HG03432 (cell line): ENCODE measurements at regions not wholly inside any gene's neighbourhood (a gene's known extent, or its start where the extent isn't known, plus 50 kb on each side); places are given as distances from the start of the nearest gene placed in this dataset.

Source experiments
- ATAC-seq: cut with Tn5 transposase; IDR thresholded peaks from one replicate; pipeline ENCODE4 v1.9.1; 2021; ENCODE audit warnings: mild to moderate bottlenecking, moderate library complexity; ENCODE audit not compliant: unreplicated experiment

DNA sequence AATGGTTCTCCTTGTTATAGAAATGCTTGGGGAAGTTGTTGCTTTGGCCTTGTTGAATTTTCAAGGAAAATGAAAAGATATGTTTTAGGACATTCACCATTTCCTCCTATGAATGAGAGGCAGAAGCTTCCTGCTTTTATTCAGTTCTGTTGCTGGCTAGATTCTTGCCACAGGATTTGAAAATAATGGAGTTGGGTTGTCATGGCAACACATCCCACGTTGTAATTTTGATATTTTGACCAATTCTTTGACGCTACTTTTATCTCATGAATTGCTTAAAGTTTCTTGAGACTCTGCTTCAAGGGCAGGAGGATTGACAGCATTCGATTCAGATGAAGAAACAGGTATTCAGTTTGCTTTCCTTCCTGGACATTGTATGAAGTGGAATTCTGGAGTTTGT, 331.5 kb downstream of the PRDM2 start:
- ATAC-seq: no peak

DNA sequence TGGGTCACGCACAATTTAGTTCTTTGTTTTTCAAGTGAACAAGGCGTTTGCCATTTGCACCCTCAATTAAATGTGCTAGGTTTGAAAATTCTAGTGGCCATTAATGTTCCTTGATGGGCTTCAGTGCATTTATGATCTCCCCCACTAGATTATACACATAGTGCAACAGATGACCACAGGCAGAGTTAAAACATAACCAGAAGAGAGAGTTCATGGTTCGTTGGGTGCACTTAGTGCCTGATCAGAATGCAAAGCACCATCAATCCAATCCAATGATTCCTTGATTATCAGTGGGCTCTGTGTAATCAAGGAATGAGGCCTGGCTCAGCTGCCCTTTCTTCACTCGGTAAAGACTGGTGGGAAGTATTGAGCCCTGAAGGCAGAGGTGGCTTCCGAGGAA, 334.5 kb downstream of the PRDM2 start:
- no peak for ATAC-seq

DNA sequence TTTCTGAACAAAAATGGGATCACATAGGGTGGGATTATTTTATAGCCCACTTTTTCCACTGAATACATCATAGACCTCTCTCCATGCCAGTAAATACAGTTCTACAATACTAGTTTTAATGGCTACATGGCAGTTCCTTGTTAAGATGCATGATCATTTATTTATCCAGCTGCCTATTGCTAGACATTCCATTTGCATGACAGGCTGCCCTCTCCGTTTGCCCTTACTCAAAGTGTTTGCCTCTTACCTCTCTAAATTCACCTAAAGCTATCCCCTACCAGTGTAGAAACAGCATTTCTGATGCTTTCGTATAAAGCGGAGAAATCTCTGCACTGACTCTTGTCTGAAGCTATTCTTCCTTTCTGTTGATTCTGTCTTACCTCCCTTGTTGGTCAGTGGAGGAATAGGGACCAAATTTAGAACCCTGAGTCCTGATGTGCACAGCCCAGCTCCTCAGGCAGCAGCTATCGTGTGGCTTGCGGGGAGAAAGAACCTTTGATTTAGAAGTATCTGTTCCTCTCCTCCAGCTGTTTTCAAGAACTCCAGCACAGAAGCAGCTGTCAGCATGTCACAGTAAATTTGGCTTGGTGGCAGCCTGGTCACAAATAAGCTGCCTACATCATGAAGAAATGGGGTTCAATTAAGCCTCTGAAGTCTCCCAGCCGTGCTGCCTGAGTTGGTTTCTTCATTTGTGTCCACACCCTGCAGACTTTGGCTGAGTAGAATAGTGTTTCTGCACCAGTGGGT, 337.3 kb downstream of the PRDM2 start:
- ATAC-seq: no peak

DNA sequence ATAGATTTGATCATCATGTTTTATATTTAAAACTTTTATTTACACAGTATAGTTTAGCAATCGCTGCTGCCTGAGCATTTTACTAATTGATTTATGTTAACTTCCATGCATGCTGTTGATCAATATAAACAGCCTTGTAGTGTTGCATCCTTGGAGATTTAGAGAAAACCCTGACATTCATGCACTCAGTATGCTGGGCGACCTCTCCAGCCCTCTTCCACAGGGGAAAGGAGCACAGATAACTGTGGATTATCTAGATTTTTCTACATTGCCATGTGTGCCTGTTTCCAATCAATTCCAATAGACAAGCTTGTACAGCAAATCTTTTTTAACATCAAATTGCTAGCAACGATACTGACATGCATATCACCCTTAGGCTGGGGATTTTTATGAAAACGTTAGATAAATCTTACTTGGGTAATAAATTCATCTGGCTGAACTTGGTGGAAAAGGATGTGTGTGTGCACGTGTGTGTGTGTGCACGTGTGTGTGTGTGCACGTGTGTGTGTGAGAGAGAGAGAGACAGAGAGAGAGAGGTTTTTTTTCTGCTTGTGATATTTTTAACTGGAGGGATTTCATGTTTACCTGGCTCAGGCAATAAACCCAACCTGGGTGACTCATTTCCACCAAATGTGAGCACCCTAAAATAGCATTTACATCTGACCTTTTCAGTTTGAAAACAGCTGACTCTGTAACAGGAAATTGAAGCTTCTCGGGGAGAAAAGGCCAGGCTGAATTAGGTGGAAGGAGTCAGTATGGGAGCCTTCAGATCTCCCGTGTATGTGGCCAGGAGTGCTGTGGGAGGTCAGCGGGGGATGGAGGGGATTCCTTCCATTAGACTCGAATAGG, 339.8 kb downstream of the PRDM2 start:
- no peak for ATAC-seq

DNA sequence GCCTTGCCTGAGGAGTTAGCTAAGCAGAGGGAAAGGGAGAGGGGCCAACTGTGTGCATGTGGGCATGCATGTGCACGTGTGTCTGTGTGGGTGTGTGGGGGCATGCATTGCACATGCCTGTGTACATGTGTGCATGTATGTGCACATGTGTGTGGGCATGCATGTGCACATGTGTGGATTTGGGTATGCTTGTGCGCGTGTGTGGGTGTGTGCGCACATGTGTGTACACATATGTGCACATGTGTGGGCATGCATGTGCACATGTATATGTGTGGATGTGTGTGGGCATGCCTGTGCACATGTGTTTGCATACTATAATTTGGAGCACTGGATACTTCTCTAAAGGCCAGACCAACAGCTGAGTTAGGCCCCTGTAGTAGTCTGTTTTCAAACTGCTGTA, 350.0 kb downstream of the PRDM2 start:
- no peak for ATAC-seq

DNA sequence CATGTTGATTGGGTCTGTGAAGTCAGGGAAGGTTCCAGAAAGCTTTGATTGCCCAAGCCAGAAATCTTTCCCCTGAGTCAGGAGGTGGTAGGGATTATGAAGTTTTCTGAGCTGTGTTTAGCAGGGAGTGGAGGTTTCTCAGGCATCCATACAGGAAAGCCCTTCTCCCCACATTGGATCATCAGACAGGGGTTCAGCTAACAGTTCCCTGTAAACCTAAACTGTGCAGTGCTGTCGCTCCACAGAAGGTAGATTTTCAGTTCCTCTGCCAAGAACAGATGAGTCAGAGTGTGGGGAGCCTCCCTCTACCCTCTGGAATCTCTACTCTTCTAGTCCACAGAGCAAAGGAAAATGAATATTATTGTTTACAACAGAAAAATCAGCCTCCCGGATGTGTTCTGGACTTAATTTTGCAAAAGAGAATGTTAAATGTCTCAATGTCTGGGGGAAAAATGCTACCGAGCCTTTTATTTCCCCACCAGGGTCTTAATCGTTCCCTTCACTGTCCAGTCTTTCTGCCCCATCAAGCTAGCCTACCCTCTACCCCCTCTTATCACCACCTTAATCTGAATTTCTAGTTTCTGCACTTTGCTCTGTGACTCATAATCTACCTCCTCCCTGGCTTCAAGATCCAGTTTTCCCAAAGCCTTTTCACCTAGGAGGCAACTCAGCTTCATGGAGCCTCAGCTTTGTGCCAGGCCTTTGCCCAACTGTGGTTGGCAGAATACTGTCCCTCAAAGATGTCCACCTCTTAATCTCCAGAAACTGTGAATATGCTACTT, 355.6 kb downstream of the PRDM2 start:
- no peak for ATAC-seq

DNA sequence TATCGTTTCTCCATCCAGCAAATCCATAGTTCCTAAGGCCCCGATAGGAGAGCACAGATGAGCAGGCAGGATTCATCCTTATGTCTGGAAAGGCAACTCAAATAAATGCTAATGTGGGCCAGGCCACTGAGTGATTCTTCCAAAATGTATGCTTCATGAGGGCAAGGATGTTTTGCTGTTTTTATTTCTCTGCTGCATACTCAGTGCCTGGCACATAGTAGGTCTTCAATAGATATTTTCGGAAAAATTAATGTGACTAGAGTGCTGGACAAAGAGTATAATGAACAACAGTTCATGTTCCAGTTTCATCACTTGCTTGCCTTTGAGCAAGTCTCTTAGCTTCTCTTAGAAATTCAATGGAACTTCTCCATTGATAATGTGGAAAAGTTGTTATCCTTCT, 357.7 kb downstream of the PRDM2 start:
- ATAC-seq: no peak

DNA sequence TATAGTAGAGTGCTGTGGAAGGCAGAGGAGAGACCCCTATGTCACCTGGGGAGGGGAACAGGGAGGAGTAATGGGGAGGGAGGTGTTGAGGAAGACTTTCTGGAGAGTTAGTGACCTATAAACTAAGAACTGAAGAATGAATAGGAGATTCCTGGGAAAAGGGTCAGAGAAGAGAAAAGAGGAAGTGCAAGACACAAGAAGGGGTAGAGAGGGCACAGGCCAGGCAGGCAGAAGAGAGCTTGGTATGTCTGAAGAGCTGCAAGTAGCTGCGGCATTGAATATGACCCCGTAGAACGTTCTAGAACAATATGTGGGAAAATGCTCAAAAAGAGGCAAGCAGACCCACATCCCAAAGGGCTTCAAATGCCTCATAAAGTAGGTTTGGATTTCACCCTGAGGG, 361.2 kb downstream of the PRDM2 start:
- ATAC-seq: no peak

DNA sequence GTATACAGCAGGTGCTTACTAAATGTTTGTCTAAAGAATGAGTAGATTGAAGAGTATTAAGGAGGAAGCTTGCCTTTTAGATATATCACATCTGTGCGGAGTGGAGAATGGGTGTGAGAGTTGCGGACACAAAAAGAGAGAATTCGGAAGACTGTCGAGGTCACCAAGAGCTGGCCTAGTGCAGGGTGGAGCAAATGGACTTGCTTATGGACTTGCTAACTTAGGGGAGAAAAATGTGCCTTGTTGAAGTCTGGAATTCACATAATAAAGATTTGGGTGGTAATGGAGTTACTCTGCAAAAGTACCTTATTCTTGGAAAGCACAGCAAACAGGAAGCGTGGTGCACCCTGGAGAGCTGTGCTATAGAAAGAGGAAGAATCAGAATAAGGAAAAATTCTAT, 361.7 kb downstream of the PRDM2 start:
- no peak for ATAC-seq

DNA sequence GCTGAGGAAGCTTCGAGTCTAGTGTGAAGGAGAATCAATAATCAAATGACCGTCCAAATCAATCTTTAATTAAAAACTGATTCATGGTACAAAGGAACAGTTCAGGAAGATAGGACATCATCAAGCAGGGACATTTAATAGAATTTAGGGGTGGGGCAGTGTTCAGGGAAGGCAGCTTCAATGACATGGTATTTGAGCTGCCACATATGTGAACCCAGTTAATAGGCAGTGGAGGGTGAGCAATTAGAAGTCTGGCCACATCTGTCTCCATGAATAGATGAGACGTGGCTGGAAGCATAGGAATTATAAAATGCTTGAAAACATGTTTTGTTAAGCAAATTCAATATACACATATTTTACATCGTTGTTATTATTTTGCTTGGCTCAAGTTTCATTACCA, 362.7 kb downstream of the PRDM2 start:
- no peak for ATAC-seq

DNA sequence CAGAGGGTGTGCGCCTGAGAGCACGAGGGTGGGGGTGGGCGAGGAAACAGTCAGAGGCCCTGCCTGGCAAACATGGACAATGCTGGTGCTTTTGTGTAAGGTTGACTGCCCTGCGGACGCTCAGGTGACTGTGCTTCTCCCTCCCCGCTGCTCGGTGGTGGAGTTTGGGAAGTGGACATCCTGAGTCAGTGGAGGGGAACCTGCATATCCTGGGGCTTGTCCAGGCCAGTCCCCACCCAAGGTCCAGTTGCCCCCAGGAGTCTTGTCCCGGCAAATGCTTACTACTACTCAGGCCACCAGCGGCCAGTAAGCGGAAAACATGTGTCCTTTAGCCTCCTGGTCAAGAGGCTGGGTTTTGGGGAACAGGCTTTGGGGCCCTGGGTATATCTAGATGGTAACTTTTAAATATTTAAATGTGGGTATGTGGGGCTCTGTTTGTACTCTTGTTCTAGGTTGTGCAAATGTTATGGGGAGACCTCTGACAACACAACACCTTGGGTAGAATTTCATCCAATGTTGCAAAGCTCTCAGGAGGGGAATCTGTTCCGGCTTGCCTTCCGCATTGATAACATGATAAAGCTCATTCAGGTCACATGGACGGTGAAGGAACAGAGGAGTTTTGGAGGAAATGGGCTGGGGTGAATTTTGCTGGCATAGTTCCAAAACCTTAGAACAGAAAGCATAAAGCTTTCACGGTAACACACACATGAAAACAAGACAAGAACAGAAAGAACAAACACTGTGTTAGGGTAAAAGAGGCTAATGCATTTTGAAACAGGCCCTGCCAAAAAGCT, 364.9 kb downstream of the PRDM2 start:
- no peak for ATAC-seq

DNA sequence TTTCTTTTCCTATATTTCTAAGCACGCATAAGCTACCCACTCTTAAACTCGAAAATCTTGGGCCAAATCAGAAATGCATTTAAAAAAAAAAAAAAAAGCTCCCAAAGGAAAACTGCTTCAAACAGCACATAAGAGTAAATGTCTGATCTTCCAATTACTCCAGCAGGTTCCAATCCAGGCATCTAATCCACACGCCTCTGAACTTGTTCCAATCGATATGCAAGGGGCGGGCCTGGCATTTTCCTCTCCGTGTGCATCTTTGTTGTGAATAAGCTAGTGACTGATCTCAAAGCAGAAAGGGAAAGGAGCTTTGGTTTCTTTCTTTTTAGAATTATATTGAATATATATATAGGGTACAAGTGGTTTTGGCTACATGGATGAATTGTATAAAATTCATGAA, 365.5 kb downstream of the PRDM2 start:
- ATAC-seq: no peak

DNA sequence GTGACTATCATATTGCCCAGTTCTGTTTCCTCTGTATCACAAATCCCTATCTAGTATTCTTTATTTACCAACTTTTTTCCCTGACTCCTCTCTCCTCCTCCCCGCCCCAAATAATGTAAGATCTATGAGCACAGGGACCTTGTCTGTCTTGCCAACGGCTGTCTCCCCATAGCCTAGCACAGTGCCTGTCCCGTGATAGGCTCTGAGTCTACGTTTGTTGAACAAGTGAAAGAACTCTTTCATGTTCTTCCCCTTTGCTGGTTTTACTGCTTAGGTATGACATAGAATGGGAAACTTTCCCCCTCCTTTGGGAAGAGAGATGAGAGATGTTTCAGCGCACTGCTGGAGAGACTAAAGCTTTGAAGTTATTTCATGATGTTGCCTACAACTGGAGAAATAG, 367.0 kb downstream of the PRDM2 start:
- ATAC-seq: no peak

DNA sequence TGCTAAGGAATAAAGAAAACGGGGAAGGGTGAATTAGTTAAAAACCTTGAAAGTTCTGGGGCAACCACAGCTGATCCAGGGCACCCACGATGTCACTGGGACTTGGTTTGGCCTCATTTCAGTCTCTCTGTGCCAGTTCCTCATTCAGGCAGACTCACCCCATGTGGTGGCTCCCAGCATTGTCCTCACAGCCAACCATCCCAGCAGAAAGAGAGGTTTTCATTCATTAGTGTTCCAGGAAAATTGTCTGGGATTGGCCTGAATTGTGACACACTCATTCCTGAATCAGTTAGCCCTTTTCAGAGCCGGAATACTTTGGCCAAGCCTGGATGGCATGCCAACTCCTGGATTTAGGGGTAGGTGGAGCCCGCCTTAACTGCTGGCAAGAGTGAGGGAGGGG, 367.7 kb downstream of the PRDM2 start:
- ATAC-seq: no peak

DNA sequence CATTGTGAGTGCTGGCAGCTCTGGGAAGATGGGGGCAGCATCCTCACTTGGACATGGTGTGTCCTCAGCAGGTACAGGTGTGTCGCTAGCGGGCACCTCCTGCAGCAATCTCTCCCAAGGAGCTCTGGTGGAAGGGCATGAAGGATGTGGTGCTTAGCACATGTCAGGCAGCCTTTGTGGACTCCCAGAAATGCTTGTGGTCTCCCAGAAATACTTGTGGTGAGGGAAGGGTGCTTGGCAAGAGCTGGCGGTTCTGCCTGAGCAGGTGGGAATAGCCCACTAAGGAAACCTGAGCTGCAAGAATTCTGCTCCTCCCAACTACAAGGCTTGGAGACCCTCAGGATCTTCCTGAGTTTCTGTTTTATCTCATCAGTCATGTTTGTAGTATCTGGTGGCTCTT, 371.6 kb downstream of the PRDM2 start:
- ATAC-seq: no peak

DNA sequence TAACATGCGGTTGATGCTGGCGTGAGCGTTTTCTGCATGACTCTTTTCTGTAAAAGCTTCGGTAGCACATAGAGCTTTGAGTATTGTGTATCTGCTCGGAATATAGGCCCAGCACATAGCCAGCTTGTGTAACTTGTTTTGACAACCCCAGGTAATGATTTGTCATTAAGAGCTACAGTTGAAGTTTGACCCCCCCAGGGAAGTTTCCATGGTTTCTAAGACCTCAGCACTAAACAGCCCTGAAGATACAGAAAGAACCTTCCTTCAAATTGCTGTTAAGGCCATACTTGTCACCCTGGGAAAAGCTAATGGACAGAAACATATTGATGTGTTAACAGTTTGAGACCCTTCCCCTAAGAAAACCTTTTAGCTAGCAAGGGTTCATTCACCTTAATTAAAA, 380.7 kb downstream of the PRDM2 start:
- no peak for ATAC-seq

DNA sequence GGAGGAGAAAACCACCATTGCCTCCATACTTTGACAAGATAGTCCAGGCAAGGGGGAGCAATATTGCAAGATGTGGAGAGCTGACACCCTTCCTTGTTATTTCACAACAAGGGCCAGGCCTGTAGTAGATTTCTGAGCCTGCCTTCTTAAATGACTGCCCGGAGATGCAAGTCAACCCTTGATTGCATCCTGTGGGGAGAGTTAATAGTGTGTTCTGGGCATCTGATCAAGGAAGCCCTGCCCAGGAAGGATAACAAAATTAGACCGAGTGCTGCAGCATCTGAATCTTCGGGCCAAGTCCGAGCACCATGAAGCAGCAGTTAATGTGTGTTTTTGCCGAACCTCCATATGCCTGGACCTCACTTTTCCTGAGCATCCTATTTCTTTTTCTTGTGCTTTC, 382.3 kb downstream of the PRDM2 start:
- ATAC-seq: no peak

DNA sequence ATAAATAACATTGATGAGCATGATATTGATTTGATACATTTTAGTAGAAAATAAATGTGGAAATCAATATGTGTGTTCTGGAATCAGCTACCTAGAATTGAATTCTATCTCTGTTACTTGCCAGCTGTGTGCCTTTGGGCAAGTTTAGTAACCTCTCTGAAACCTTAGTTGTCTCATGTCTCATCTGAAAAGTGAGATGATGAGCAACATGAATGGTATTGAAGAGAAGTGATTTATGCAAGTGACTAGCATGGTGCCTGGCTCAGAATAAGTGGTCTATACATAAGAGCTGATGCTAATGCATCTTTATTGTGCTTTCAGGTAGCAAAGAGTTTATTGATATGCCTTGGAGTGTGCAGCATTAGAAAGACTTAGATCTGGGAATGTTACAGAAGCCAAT, 383.3 kb downstream of the PRDM2 start:
- ATAC-seq: no peak

DNA sequence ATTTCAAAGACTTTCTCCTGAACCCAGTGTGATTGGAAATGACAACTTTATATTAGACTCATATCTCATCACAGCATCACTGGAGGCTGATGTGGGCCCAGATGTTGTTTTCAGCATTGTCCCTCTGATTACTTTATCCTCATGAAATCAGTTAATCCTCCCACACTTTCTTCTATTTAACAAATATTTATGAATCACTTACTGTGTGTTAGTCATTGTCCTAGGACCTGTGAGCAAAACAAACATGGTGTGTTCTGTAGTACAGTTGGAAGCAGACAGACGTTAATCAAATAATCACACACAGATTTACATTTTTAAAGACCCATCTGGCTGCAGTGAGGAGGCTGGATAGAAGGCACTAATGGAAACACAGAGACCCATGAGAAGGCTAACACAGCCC, 383.7 kb downstream of the PRDM2 start:
- no peak for ATAC-seq

DNA sequence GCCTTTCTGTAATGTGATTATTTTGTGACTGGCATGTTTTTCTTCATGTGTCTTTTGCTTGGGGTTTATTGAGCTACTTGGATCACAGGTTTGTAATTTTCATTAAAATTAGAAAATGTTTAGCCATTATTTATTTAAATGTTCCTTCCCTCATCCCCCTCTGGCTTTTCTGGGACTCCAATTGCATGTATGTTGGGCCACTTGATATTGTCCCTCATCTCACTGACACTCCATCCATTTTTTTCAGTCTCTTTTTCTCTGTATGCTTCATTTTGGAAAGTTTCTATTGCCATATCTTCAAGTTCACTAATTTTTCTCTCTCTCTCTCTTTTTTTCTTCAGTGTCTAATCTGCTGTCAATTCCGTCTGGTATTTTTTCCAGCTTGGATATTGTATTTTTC, 390.1 kb downstream of the PRDM2 start:
- ATAC-seq: no peak

DNA sequence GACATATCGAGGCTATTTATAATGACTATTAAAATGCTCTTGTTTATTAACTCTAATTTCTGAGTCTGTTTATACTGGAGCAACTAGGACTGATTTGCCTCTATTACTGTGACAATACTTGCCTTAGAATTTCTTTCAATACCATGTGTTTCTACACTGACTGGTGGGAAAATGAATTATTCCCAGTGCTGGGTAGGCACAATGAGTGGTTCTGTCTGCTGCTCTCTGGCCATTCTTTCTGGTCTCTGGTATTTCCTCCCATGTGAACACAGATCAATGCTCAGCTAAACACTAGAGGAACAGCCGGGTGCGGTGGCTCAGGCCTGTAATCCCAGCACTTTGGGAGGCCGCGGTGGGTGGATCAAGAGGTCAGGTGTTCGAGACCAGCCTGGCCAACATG, 390.5 kb downstream of the PRDM2 start:
- ATAC-seq: no peak
